GM21717 (cell line): ENCODE measurements at regions not wholly inside any gene's neighbourhood (a gene's known extent, or its start where the extent isn't known, plus 50 kb on each side); places are given as distances from the start of the nearest gene placed in this dataset.

Experiments used
- ATAC-seq: cut with Tn5 transposase; IDR thresholded peaks from one replicate; pipeline ENCODE4 v1.9.1; 2021; ENCODE audit warnings: mild to moderate bottlenecking, moderate library complexity; ENCODE audit not compliant: unreplicated experiment

GRCh38 chr19:31962561-31962996 is 382.8 kb upstream of the ZNF507 start:
- no peak for ATAC-seq

GRCh38 chr19:31963746-31964145 is 381.7 kb upstream of the ZNF507 start:
- ATAC-seq, result no peak

- ATAC-seq, result no peak
These were observed 376.4 kb upstream of the ZNF507 start for GRCh38 chr19:31969016-31969415.

GRCh38 chr19:31970027-31970461 is 375.4 kb upstream of the ZNF507 start:
- no peak for ATAC-seq

- ATAC-seq, result no peak
These were observed 371.1 kb upstream of the ZNF507 start for GRCh38 chr19:31974290-31974689.

GRCh38 chr19:31974941-31975340 is 370.5 kb upstream of the ZNF507 start:
- no peak for ATAC-seq

- ATAC-seq, result no peak
These were observed 369.9 kb upstream of the ZNF507 start for GRCh38 chr19:31975461-31975860.

- no peak for ATAC-seq
These were observed 368.5 kb upstream of the ZNF507 start for GRCh38 chr19:31976775-31977536.

- no peak for ATAC-seq
These were observed 366.0 kb upstream of the ZNF507 start for GRCh38 chr19:31979362-31979761.

GRCh38 chr19:31979949-31980670 is 365.3 kb upstream of the ZNF507 start:
- ATAC-seq, result no peak

- no peak for ATAC-seq
These were observed 364.6 kb upstream of the ZNF507 start for GRCh38 chr19:31980796-31981195.

- ATAC-seq, result no peak
These were observed 363.9 kb upstream of the ZNF507 start for GRCh38 chr19:31981545-31981944.

GRCh38 chr19:31983647-31984046 is 361.8 kb upstream of the ZNF507 start:
- ATAC-seq, result no peak

GRCh38 chr19:31985001-31985605 is 360.3 kb upstream of the ZNF507 start:
- ATAC-seq, result no peak

- no peak for ATAC-seq
These were observed 358.5 kb upstream of the ZNF507 start for GRCh38 chr19:31986951-31987350.

GRCh38 chr19:31988256-31988655 is 357.2 kb upstream of the ZNF507 start:
- no peak for ATAC-seq

GRCh38 chr19:31991984-31992655 is 353.3 kb upstream of the ZNF507 start:
- ATAC-seq, result no peak

- no peak for ATAC-seq
These were observed 352.7 kb upstream of the ZNF507 start for GRCh38 chr19:31992750-31993149.

- ATAC-seq, result no peak
These were observed 349.9 kb upstream of the ZNF507 start for GRCh38 chr19:31995546-31995945.

GRCh38 chr19:32010071-32010470 is 335.3 kb upstream of the ZNF507 start:
- ATAC-seq, result no peak

GRCh38 chr19:32012206-32012605 is 333.2 kb upstream of the ZNF507 start:
- ATAC-seq, result no peak
